ENCODE measurements at regions not wholly inside any gene's neighbourhood (a gene's known extent, or its start where the extent isn't known, plus 50 kb on each side); places are given as distances from the start of the nearest gene placed in this dataset.

- TF ChIP-seq CTCF (IDR thresholded peaks at IDR 0.05; ENCODE audit: low read length) (no peak), EZH2 (IDR thresholded peaks at IDR 0.05; ENCODE audit: borderline replicate concordance, low read length) (no peak)
Measured at GRCh38 chr12:127811988-127812387, 455.0 kb upstream of the TMEM132C start.
